Activated naive CD4-positive, alpha-beta T cell treated with anti-CD3 and anti-CD28 coated beads, Interleukin-2, amount 10 ng/mL, durations not matched to agents 7 days and 5 days (primary cell): ENCODE measurements at regions not wholly inside any gene's neighbourhood (a gene's known extent, or its start where the extent isn't known, plus 50 kb on each side); places are given as distances from the start of the nearest gene placed in this dataset.
"Not testable (repeated sequence)": the region's sequence is repeated elsewhere in the genome, so short reads cannot be mapped to it uniquely, and the experiment has no call there.

Source experiments
- CTCF ChIA-PET: fragments of 350-600 bp; sonication (Branson Sonifier 250); formaldehyde crosslinking; loops from one replicate; lab custom pipeline; 2021; ENCODE audit warnings: antibody characterized with exemption; lab: Charles Lee
- DNase-seq: peaks from one replicate; pipeline ENCODE4 v3.0.0-alpha.2; 2020
- H3K27ac Mint-ChIP-seq: one replicate; pipeline ENCODE4 v1.8.0; 2021; ENCODE audit warnings: mild to moderate bottlenecking, moderate library complexity, mixed read lengths
- H3K27me3 Mint-ChIP-seq: one replicate; pipeline ENCODE4 v1.8.0; 2021; ENCODE audit warnings: mild to moderate bottlenecking, mixed read lengths
- H3K36me3 Mint-ChIP-seq: one replicate; pipeline ENCODE4 v1.8.0; 2021; ENCODE audit warnings: mixed read lengths
- H3K4me1 Mint-ChIP-seq: one replicate; pipeline ENCODE4 v1.8.0; 2021; ENCODE audit warnings: mixed read lengths
- H3K4me3 Mint-ChIP-seq: one replicate; pipeline ENCODE4 v1.8.0; 2021; ENCODE audit warnings: mild to moderate bottlenecking, moderate library complexity, mixed read lengths
- H3K9me3 Mint-ChIP-seq: one replicate; pipeline ENCODE4 v1.8.0; 2021; ENCODE audit warnings: mixed read lengths

GRCh38 chr18:67794521-67794920 lies 278.0 kb upstream of the DSEL start:
- no peak overlapping the region for H3K4me3 Mint-ChIP-seq
- no peaks in the 10 kb centered on the region for H3K9me3 Mint-ChIP-seq
- no peaks in the 10 kb centered on the region for H3K27me3 Mint-ChIP-seq
- CTCF ChIA-PET = no interaction called here
- H3K36me3 Mint-ChIP-seq = no peaks in the 10 kb centered on the region
- no peak for DNase-seq
- H3K4me1 Mint-ChIP-seq = no peaks in the 10 kb centered on the region
- no peak overlapping the region for H3K27ac Mint-ChIP-seq

GRCh38 chr18:67790527-67790926 lies 274.0 kb upstream of the DSEL start:
- no peaks in the 10 kb centered on the region for H3K9me3 Mint-ChIP-seq
- H3K36me3 Mint-ChIP-seq = no peaks in the 10 kb centered on the region
- no peak overlapping the region for H3K4me3 Mint-ChIP-seq
- DNase-seq = no peak
- CTCF ChIA-PET = no interaction called here
- no peak overlapping the region for H3K27ac Mint-ChIP-seq
- no peaks in the 10 kb centered on the region for H3K4me1 Mint-ChIP-seq
- no peaks in the 10 kb centered on the region for H3K27me3 Mint-ChIP-seq

- H3K4me3 Mint-ChIP-seq = no peak overlapping the region
- no peaks in the 10 kb centered on the region for H3K4me1 Mint-ChIP-seq
- no peaks in the 10 kb centered on the region for H3K27me3 Mint-ChIP-seq
- H3K9me3 Mint-ChIP-seq = no peaks in the 10 kb centered on the region
- H3K36me3 Mint-ChIP-seq = no peaks in the 10 kb centered on the region
- CTCF ChIA-PET = no interaction called here
- no peak overlapping the region for H3K27ac Mint-ChIP-seq
- no peak for DNase-seq
Measured at GRCh38 chr18:67789165-67789545, 272.6 kb upstream of the DSEL start.

GRCh38 chr18:67788310-67789164 lies 272.0 kb upstream of the DSEL start:
- CTCF ChIA-PET = no interaction called here
- Mint-ChIP-seq H3K4me1 (no peaks in the 10 kb centered on the region), H3K27me3 (no peaks in the 10 kb centered on the region), H3K27ac (no peak overlapping the region), H3K9me3 (no peaks in the 10 kb centered on the region), H3K4me3 (no peak overlapping the region), H3K36me3 (no peaks in the 10 kb centered on the region)
- no peak for DNase-seq

- no peak overlapping the region for H3K27ac Mint-ChIP-seq
- no peaks in the 10 kb centered on the region for H3K36me3 Mint-ChIP-seq
- no peaks in the 10 kb centered on the region for H3K27me3 Mint-ChIP-seq
Measured at GRCh38 chr18:67783196-67783946, 266.9 kb upstream of the DSEL start.

GRCh38 chr18:67778016-67778415 lies 261.5 kb upstream of the DSEL start:
- Mint-ChIP-seq H3K4me3 (no peak overlapping the region), H3K27ac (no peak overlapping the region), H3K9me3 (no peaks in the 10 kb centered on the region), H3K27me3 (no peaks in the 10 kb centered on the region), H3K4me1 (no peaks in the 10 kb centered on the region), H3K36me3 (no peaks in the 10 kb centered on the region)
- DNase-seq = no peak
- CTCF ChIA-PET = no interaction called here

More at GRCh38 chr18:67783196-67783946, 266.9 kb upstream of the DSEL start:
- CTCF ChIA-PET = no interaction called here
- DNase-seq = no peak
- Mint-ChIP-seq H3K4me3 (no peak overlapping the region), H3K4me1 (no peaks in the 10 kb centered on the region), H3K9me3 (no peaks in the 10 kb centered on the region)

- H3K9me3 Mint-ChIP-seq = no peaks in the 10 kb centered on the region
- CTCF ChIA-PET = no interaction called here
- H3K27me3 Mint-ChIP-seq = no peaks in the 10 kb centered on the region
- no peaks in the 10 kb centered on the region for H3K36me3 Mint-ChIP-seq
- no peaks in the 10 kb centered on the region for H3K4me1 Mint-ChIP-seq
- no peak overlapping the region for H3K4me3 Mint-ChIP-seq
- no peak overlapping the region for H3K27ac Mint-ChIP-seq
- no peak for DNase-seq
Measured at GRCh38 chr18:67776929-67777328, 260.4 kb upstream of the DSEL start.

- Mint-ChIP-seq H3K27ac (no peak overlapping the region), H3K27me3 (no peaks in the 10 kb centered on the region), H3K4me1 (no peaks in the 10 kb centered on the region), H3K36me3 (no peaks in the 10 kb centered on the region), H3K4me3 (no peak overlapping the region), H3K9me3 (no peaks in the 10 kb centered on the region)
- CTCF ChIA-PET = no interaction called here
- no peak for DNase-seq
Measured at GRCh38 chr18:67771271-67771670, 254.8 kb upstream of the DSEL start.

- no peak overlapping the region for H3K27ac Mint-ChIP-seq
- DNase-seq = no peak
- no peaks in the 10 kb centered on the region for H3K36me3 Mint-ChIP-seq
- no peaks in the 10 kb centered on the region for H3K9me3 Mint-ChIP-seq
- H3K27me3 Mint-ChIP-seq = no peaks in the 10 kb centered on the region
- no peak overlapping the region for H3K4me3 Mint-ChIP-seq
- CTCF ChIA-PET = no interaction called here
- no peaks in the 10 kb centered on the region for H3K4me1 Mint-ChIP-seq
Measured at GRCh38 chr18:67770520-67770919, 254.0 kb upstream of the DSEL start.

- Mint-ChIP-seq H3K27ac (no peak overlapping the region), H3K4me1 (no peaks in the 10 kb centered on the region), H3K36me3 (no peaks in the 10 kb centered on the region), H3K4me3 (no peak overlapping the region), H3K27me3 (no peaks in the 10 kb centered on the region), H3K9me3 (no peaks in the 10 kb centered on the region)
- CTCF ChIA-PET = no interaction called here
- no peak for DNase-seq
Measured at GRCh38 chr18:67766930-67767329, 250.4 kb upstream of the DSEL start.

GRCh38 chr18:67752211-67752610 lies 235.7 kb upstream of the DSEL start:
- CTCF ChIA-PET, H3K27ac Mint-ChIP-seq, DNase-seq, H3K9me3 Mint-ChIP-seq, H3K27me3 Mint-ChIP-seq, H3K36me3 Mint-ChIP-seq, H3K4me1 Mint-ChIP-seq, H3K4me3 Mint-ChIP-seq: not testable (repeated sequence)

- peaks cover 28% of the 10 kb centered on the region for H3K9me3 Mint-ChIP-seq
- DNase-seq = no peak
- CTCF ChIA-PET = no interaction called here
- H3K4me1 Mint-ChIP-seq = no peaks in the 10 kb centered on the region
- no peak overlapping the region for H3K4me3 Mint-ChIP-seq
- H3K36me3 Mint-ChIP-seq = no peaks in the 10 kb centered on the region
- no peaks in the 10 kb centered on the region for H3K27me3 Mint-ChIP-seq
- H3K27ac Mint-ChIP-seq = no peak overlapping the region
Measured at GRCh38 chr18:67742954-67743353, 226.4 kb upstream of the DSEL start.

- H3K36me3 Mint-ChIP-seq = no peaks in the 10 kb centered on the region
- CTCF ChIA-PET = no interaction called here
Measured at GRCh38 chr18:67742525-67742924, 226.0 kb upstream of the DSEL start.

GRCh38 chr18:67735506-67735905 lies 219.0 kb upstream of the DSEL start:
- H3K27me3 Mint-ChIP-seq = no peaks in the 10 kb centered on the region
- CTCF ChIA-PET = no interaction called here
- no peaks in the 10 kb centered on the region for H3K4me1 Mint-ChIP-seq
- no peak overlapping the region for H3K27ac Mint-ChIP-seq
- H3K9me3 Mint-ChIP-seq = no peaks in the 10 kb centered on the region
- no peaks in the 10 kb centered on the region for H3K36me3 Mint-ChIP-seq
- H3K4me3 Mint-ChIP-seq = no peak overlapping the region
- no peak for DNase-seq

More at GRCh38 chr18:67742525-67742924, 226.0 kb upstream of the DSEL start:
- no peak for DNase-seq
- Mint-ChIP-seq H3K9me3 (peaks cover 28% of the 10 kb centered on the region), H3K4me1 (no peaks in the 10 kb centered on the region), H3K4me3 (no peak overlapping the region), H3K27ac (no peak overlapping the region), H3K27me3 (no peaks in the 10 kb centered on the region)

GRCh38 chr18:67733088-67733487 lies 216.6 kb upstream of the DSEL start:
- CTCF ChIA-PET = no interaction called here
- no peaks in the 10 kb centered on the region for H3K27me3 Mint-ChIP-seq

More at GRCh38 chr18:67733088-67733487, 216.6 kb upstream of the DSEL start:
- DNase-seq = no peak
- H3K36me3 Mint-ChIP-seq = no peaks in the 10 kb centered on the region
- H3K4me3 Mint-ChIP-seq = no peak overlapping the region
- no peaks in the 10 kb centered on the region for H3K4me1 Mint-ChIP-seq
- H3K9me3 Mint-ChIP-seq = no peaks in the 10 kb centered on the region
- no peak overlapping the region for H3K27ac Mint-ChIP-seq
